Duodenal mucosa (tissue), 2 donors: ENCODE measurements at regions not wholly inside any gene's neighbourhood (a gene's known extent, or its start where the extent isn't known, plus 50 kb on each side); places are given as distances from the start of the nearest gene placed in this dataset.

Source experiments
- H3K27ac ChIP-seq: one replicate; pipeline ENCODE4 v1.7.0; 2013; ENCODE audit warnings: low read depth, low read length
- H3K27me3 ChIP-seq, 2 donors: one replicate each; pipeline ENCODE4 v1.7.0; 2013; ENCODE audit warnings: low read length in 2 of 2, control low read depth in 1 of 2; ENCODE audit not compliant: insufficient read depth in 2 of 2, control insufficient read depth in 1 of 2
- H3K36me3 ChIP-seq, 2 donors: one replicate each; pipeline ENCODE4 v1.7.0; 2013; ENCODE audit warnings: low read length in 2 of 2, control low read depth in 1 of 2; ENCODE audit not compliant: insufficient read depth in 2 of 2, control insufficient read depth in 1 of 2
- H3K4me1 ChIP-seq, 2 donors: one replicate each; pipeline ENCODE4 v1.7.0; 2013; ENCODE audit warnings: low read length in 2 of 2, control low read depth in 1 of 2; ENCODE audit not compliant: insufficient read depth in 2 of 2, control insufficient read depth in 1 of 2
- H3K4me3 ChIP-seq, 2 donors: one replicate each; pipeline ENCODE4 v1.7.0; 2013; ENCODE audit warnings: low read length in 2 of 2, low read depth in 1 of 2
- H3K9ac ChIP-seq, 2 donors: one replicate each; pipeline ENCODE4 v1.7.0; 2013; ENCODE audit warnings: low read length in 2 of 2, low read depth in 1 of 2
- H3K9me3 ChIP-seq, 2 donors: one replicate each; pipeline ENCODE4 v1.7.0; 2013; ENCODE audit warnings: low read length in 2 of 2, control low read depth in 1 of 2; ENCODE audit not compliant: control insufficient read depth in 1 of 2

DNA sequence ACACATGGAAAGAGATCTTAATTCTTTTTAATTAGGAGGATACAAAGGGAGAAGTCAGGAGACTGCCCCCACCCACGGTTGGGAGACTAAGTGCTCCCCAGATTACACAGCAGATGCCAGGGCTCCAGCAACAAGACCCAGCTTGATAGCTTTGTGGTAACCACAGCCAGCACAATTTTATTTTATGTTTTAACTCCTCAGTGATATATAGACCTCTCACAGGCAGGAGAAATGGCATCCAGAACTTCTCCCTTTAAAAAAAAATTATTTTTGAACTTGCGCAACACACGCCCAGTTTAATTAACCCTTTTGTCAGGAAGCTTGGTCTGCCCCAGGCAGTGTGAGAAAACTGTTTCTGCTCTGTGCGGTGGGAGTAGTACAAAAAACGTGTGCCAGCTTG, 62.6 kb upstream of the ACOT11 start:
- Histone ChIP-seq H3K9ac (no peak overlapping the region), H3K9me3 (no peaks in the 10 kb centered on the region), H3K36me3 (no peaks in the 10 kb centered on the region), H3K4me3 (no peak overlapping the region), H3K27me3 (no peaks in the 10 kb centered on the region), H3K27ac (no peak overlapping the region), H3K4me1 (peaks cover 33 to 36% of the 10 kb centered on the region in 2 donors)

DNA sequence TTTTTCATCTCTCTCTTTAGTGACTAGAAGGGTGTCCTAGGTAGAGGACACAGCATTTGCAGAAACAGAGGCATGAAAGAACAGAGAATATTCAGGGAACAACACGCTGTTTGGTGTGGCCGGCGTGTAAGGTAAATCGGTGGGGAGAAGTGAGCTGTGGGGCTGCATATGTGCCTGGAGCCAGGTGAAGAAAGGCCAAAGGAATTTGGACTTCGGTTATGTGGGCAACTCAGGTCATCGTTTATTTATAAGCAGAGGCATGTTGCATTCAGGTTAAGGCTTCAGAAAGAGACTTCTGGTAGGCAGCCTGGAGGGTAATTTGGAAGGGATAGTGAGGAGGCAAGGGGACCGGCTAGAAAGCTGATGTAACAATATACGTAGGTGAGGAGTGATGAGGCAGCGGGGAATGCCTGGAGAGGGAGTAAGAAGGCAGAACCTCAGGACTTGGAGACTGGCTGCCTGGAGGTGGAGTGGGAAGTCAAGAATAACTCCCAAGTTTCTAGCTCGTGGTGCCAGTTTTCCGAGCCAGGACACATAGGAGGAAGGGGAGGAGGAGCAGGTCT, 64.1 kb upstream of the ACOT11 start:
- Histone ChIP-seq H3K9me3 (no peaks in the 10 kb centered on the region), H3K9ac (no peak overlapping the region), H3K36me3 (no peaks in the 10 kb centered on the region), H3K4me1 (peaks cover 28 to 31% of the 10 kb centered on the region in 2 donors), H3K4me3 (no peak overlapping the region), H3K27me3 (no peaks in the 10 kb centered on the region), H3K27ac (no peak overlapping the region)

DNA sequence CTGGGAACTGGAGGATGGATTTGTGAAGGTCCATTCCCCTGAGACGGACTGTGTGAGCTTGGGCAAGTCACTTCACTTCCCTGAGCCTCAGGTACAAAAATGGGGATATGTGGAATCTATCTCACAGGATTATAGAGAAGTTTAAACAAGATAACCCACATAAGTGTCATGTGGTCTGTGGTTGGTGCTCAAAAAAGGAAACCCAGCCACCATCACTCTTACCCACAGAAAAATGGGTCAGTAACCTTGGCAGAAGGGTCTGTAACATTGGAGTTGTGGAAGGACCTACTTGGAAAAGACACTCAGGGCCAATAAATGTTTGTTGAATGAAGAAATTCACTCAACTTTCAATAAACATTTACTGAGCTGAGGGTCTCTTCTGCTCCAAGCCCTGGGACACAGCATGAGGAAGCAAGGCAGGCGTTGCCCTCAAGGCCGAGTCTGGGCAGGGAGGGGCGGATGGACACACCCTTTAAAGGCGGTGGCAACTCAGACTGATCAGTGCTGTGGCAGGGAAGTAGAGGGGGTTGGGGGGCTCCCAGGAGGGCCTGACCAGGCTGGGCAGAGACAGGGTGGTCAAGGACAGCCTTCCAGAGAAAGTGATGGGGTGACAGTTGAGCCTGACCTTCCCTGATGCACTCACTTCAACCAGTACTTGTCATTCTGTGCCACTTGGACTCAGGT, 66.7 kb upstream of the ACOT11 start:
- H3K9ac ChIP-seq = no peak overlapping the region
- peaks cover 11 to 19% of the 10 kb centered on the region in 2 donors for H3K4me1 ChIP-seq
- H3K36me3 ChIP-seq = no peaks in the 10 kb centered on the region

DNA sequence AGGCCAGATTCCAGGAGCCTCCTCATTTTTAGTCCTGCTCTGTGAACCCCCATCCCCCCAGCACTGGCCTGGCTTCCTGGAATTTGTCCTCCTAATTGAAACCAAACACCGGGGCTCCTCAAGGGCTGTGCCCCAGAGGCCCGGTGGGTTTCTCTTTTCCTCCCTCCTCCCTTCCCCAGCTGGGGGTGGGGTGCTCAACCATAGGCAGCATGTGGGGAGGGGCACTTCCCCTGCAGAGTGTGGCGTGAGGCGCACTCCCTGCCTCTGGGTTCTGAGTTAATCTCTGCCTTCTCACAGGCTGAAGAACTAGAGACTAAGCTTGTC, 67.5 kb upstream of the ACOT11 start:
- no peak overlapping the region for H3K4me3 ChIP-seq
- H3K27ac ChIP-seq = no peak overlapping the region
- H3K36me3 ChIP-seq = no peaks in the 10 kb centered on the region
- peaks cover 11 to 21% of the 10 kb centered on the region in 2 donors for H3K4me1 ChIP-seq
- H3K9ac ChIP-seq = no peak overlapping the region
- peaks cover 0 to 4% of the 10 kb centered on the region in 2 donors for H3K27me3 ChIP-seq
- H3K9me3 ChIP-seq = no peaks in the 10 kb centered on the region

More for the DNA sequence above, 66.7 kb upstream of the ACOT11 start:
- peak overlapping the region in 1 of 2 donors; percentile 5 for H3K4me3 ChIP-seq
- no peak overlapping the region for H3K27ac ChIP-seq
- H3K9me3 ChIP-seq = no peaks in the 10 kb centered on the region
- H3K27me3 ChIP-seq = no peaks in the 10 kb centered on the region

DNA sequence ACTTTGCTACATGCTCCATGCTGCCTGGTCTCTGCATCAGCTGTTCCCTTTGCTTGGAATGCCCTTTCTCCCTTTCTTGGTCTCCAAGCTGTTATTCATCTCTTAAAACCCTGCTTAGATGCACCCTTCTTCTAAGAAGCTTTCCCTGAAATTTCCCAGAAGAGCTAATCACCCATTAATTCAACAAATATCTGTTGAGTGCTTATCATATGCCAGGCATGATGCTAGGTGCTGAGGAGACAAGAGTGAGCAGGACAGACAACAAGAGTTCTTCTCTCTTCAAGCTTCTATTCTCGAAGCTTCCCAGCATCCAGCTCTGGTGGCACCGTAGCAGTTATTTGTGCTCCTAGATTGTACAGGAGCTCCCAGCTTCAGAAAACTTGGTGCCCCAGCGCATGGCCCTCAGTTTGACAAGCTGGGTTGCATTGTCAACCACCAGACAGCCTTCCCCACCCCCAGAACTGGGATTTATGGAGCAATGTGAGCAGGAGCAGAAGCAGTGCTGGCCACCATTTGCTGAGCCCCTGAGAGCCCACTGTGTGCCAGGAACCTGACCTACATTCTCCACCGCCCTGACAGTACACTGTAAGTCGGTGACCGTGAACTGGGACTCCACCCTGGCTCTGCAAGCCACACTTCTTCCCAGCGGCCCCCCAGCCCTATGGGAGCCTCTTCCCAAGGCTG, 68.0 kb upstream of the ACOT11 start:
- no peak overlapping the region for H3K4me3 ChIP-seq
- no peak overlapping the region for H3K27ac ChIP-seq
- peaks cover 16 to 25% of the 10 kb centered on the region in 2 donors for H3K4me1 ChIP-seq

DNA sequence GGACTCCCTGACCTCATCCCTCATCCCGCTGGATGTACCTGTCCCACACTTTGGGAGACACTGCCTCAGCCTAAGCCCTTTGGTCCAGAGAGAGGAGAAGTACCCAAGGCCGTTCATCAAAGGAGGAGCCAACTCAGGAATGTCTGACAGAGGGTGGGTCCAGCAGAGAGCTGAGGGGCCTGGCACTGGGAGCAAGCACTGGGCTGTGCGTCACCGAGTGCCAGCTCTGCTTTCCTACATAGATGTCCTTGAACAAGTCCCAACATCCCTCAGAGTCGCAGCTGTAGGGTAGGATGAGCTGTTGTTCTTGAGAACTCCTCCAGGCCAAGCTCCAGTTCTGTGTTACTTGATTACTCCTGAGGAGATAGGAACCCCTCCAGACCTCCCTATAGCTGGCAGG, 68.8 kb upstream of the ACOT11 start:
- H3K4me1 ChIP-seq = peaks cover 20 to 28% of the 10 kb centered on the region in 2 donors
- no peaks in the 10 kb centered on the region for H3K36me3 ChIP-seq
- no peak overlapping the region for H3K9ac ChIP-seq
- no peaks in the 10 kb centered on the region for H3K9me3 ChIP-seq
- no peak overlapping the region for H3K27ac ChIP-seq
- H3K27me3 ChIP-seq = peaks cover 3 to 15% of the 10 kb centered on the region in 2 donors
- no peak overlapping the region for H3K4me3 ChIP-seq

More for the DNA sequence above, 68.0 kb upstream of the ACOT11 start:
- Histone ChIP-seq H3K27me3 (peaks cover 0 to 9% of the 10 kb centered on the region in 2 donors), H3K9me3 (no peaks in the 10 kb centered on the region), H3K9ac (no peak overlapping the region), H3K36me3 (no peaks in the 10 kb centered on the region)

DNA sequence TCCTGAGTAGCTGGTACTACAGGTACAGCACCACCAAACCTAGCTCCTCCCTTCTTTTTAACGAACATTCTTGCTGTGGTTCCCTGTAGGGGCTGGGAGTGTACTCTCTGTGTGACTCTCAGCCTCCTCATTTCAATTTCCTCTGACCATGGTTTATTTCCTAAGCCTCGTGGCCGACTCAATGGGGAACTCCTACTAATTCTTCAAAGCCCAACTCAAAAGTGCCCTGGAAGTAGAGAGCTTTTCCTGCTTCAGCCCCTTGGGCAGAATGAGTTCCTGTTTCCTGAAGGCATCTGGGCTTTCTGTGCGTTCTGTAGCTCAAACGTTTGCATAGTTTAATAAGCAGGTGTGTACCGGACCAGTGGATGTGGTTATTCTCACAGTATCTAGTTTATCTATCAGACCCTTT, 70.9 kb upstream of the ACOT11 start:
- Histone ChIP-seq H3K27ac (no peak overlapping the region), H3K27me3 (peaks cover 5 to 21% of the 10 kb centered on the region in 2 donors), H3K9me3 (no peaks in the 10 kb centered on the region), H3K9ac (no peak overlapping the region), H3K4me3 (no peak overlapping the region), H3K36me3 (no peaks in the 10 kb centered on the region), H3K4me1 (peaks cover 25 to 28% of the 10 kb centered on the region in 2 donors)

DNA sequence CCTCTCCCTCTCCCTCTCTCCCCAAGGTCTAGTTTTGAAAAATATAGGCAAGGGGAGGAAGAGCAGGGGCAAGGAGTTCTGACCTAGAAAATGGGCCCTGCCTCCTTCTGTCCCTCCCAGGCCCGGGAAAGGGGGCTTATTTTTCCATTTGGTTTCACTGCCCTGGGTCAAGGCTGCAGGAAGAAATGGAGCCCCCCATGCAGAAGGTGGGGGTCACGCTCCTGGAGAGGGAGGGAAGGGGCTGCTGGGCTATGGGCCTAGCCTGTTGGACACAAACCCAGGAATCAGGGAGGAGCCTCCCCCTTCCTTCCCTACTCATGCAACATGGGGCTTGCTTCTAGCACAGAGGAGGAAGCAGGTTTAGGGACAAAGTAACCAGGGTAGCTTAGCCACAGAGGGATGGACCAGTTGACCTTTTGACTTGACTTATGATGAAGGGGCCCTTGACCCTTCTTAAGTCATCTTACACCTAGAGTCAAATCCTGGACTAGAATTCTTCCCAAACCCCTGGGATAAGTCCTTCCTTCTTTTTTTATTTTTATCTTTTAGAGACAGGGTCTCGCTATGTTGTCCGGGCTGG, 70.4 kb upstream of the SSBP3 start:
- Histone ChIP-seq H3K9me3 (no peaks in the 10 kb centered on the region), H3K9ac (no peak overlapping the region), H3K27ac (no peak overlapping the region), H3K4me1 (peaks cover 22 to 28% of the 10 kb centered on the region in 2 donors), H3K27me3 (peaks cover 5 to 21% of the 10 kb centered on the region in 2 donors), H3K36me3 (no peaks in the 10 kb centered on the region), H3K4me3 (no peak overlapping the region)

DNA sequence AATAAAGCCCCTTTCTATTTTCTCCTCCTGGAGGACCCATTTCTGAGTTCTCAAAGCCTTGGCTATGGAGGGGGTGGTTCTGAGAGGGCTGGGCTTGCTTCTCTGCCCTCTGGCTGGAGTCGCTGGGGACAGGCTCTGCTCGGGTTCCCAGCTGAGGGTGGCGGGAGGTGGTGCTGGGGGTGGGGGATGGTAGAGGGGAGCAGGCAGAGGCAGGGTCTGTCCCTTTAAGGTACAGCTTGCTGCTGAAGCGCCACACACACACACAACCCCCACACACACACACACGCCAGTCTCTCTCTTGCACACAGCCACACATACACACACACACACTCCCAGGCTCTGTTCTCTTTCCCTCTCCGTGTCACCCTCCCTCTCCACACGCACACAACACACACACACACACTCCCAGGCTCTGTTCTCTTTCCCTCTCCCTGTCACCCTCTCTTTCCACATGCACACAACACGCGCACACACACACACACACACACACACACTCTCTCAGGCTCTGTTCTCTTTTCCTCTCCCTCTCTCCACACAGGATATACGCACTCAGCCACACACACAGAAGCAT, 69.8 kb upstream of the SSBP3 start:
- H3K4me3 ChIP-seq = no peak overlapping the region
- no peak overlapping the region for H3K9ac ChIP-seq
- H3K36me3 ChIP-seq = no peaks in the 10 kb centered on the region
- peaks cover 16 to 22% of the 10 kb centered on the region in 2 donors for H3K4me1 ChIP-seq
- peaks cover 5 to 21% of the 10 kb centered on the region in 2 donors for H3K27me3 ChIP-seq
- no peaks in the 10 kb centered on the region for H3K9me3 ChIP-seq
- no peak overlapping the region for H3K27ac ChIP-seq
